Hematopoietic multipotent progenitor cell treated with erythropoietin and hydrocortisone succinate and interleukin-3 and kit ligand, for 6 days (in vitro differentiated cells): ENCODE measurements at regions not wholly inside any gene's neighbourhood (a gene's known extent, or its start where the extent isn't known, plus 50 kb on each side); places are given as distances from the start of the nearest gene placed in this dataset.
A peak's percentile ranks its signal among the peaks of the same experiment; 100 is the strongest.
"Not testable (repeated sequence)": the region's sequence is repeated elsewhere in the genome, so short reads cannot be mapped to it uniquely, and the experiment has no call there.

ENCODE experiments used
- DNase-seq: peaks from one replicate; pipeline ENCODE4 v3.0.0-alpha.2; 2015

- DNase-seq: no peak
These were observed 590.2 kb upstream of the UBE2E2 start for GRCh38 chr3:22612927-22613326.

GRCh38 chr3:22615790-22616189, 587.3 kb upstream of the UBE2E2 start:
- DNase-seq: no peak

DNA sequence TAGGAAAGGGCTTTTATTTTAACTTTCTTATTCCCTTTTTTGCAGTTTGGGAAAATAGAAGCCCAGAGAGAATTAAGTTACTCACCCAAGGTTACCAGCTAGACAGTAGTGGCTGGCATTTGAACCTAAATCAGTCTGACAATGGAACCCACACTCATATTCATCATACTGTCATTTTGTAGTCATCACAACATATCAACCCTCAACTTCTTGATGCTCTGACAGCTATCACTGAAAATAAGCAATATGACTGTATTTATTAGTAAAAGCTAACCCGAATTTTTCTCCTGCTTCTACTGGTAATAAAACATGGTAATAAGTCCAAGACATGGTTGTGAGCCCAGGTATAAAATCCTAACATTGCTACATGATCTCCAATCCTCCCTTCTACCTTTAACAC, 585.8 kb upstream of the UBE2E2 start:
- DNase-seq: no peak

- DNase-seq: no peak
These were observed 582.6 kb upstream of the UBE2E2 start for GRCh38 chr3:22620498-22620897.

- no peak for DNase-seq
These were observed 581.8 kb upstream of the UBE2E2 start for GRCh38 chr3:22621205-22621809.

- no peak for DNase-seq
These were observed 575.1 kb upstream of the UBE2E2 start for GRCh38 chr3:22627993-22628499.

DNA sequence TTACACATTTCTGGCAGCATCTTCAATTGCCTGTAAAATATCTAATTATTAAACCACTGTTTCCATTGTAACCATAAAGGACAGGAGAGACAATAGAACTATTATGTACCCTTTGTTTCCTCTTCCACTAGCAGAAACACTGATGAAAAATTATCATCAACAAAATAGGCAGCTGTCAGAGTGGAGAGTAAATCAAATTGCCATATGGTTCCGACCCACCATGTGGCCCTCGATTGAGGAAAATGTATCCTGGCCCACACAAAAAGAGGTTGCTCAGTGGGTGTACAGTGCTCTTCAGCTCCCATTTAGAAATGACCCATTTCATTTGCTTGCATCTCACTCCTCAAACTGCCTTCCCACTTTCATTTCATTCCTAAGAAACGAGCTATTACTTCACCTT, 570.6 kb upstream of the UBE2E2 start:
- no peak for DNase-seq

DNA sequence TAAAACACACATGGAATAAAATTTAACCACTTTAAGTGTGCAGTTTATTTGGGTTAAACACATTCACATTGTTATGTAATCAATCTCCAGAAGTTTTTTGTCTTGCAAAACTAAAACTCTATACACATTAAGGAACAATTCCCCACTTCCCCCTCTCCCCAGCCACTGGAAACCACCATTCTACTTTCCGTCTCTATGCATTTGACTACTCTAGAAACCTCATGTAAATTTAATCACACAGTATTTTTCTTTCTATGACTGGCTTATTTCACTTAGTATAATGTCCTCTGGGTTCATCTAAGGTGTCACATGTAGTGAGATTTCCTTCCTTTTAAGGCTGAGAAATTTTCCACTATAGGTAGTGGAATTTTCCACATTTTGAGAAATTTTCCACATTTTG, 568.7 kb upstream of the UBE2E2 start:
- no peak for DNase-seq

GRCh38 chr3:22659651-22660475, 543.3 kb upstream of the UBE2E2 start:
- no peak for DNase-seq

- no peak for DNase-seq
These were observed 542.5 kb upstream of the UBE2E2 start for GRCh38 chr3:22660606-22661005.

DNA sequence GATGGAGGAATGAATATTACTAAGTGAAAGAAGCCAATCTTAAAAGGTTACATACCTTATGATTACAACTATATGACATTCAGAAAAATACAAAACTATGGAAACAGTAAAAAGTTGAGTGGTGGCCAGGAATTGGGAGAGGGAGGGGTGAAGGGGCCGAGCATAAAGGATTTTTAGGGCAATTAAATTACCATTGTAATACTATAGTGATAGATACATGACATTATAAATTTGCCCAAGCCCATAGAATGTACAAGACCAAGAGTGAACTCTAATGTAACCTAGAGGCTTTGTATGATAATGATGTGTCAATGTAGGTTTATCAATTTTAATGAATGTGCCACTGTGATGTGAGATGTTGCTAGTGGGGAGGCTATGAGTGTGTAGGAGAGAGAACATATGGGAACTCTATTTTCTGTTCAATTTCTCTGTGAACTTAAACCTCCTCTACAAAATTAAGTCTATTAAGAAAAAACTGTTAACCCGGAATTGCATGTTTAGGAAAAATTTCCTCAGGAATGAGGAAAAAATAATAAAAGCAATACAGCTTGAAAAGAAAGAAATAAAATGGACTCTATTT, 541.9 kb upstream of the UBE2E2 start:
- no peak for DNase-seq

DNA sequence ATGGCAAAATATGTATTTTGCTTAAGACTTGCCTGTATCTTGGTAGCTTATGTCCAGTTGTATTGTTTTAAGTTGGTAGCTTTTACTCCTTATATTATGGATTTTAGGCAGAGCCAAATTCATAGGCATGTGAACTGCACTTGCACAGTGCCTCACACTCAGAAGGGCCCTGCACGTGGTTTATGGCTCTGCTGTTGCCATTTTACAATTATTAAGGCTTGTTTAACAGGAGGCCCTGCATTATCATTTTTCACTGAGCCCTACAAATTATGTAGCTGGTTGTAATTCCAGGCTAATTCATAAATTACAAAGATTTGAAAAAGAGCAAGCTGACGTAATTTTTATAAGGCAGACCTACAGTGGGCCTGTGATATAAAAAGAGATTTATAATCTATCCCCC, 537.6 kb upstream of the UBE2E2 start:
- no peak for DNase-seq

- DNase-seq: no peak
These were observed 536.4 kb upstream of the UBE2E2 start for GRCh38 chr3:22666736-22667135.

- DNase-seq: peak; percentile 43
These were observed 531.3 kb upstream of the UBE2E2 start for GRCh38 chr3:22671848-22672247.

- DNase-seq: no peak
These were observed 518.4 kb upstream of the UBE2E2 start for GRCh38 chr3:22684739-22685138.

DNA sequence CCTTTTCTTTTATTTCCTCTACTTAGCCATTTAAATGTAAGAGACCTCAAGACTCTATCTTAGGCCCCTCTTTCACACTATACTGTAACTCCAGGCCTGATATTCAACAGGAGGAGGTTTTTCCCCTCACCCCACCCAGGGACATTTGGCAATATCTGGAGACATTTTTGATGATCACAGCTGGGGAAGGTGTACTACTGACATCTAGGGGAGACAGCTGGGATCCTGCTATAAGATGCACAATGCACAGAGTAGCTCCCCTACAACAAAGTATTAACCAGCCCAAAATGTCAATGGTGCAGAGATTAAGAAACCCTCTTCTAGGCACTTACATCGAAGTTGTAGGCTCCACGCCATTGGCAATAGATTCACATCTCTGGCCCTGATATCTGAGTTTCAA, 517.5 kb upstream of the UBE2E2 start:
- DNase-seq: peak; percentile 75

GRCh38 chr3:22691407-22691806, 511.7 kb upstream of the UBE2E2 start:
- no peak for DNase-seq

GRCh38 chr3:22691856-22692628, 511.1 kb upstream of the UBE2E2 start:
- DNase-seq: no peak

DNA sequence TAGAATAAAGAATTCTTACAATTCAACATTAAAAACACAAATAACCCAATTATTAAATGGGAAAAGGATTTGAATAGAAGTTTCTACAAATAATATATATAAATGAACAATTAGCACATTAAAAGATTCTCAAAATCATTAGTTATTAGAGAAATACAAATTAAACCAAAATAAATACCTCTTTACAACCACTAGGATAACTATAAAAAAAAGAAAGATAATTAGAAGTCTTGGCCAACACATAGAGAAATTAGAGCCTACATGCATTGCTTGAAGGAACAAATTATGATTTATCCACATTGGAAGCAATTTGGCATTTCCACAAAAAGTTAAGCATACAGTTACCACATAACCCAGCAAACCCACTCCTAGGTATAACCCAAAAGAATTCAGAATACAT, 502.3 kb upstream of the UBE2E2 start:
- no peak for DNase-seq

- no peak for DNase-seq
These were observed 499.0 kb upstream of the UBE2E2 start for GRCh38 chr3:22704166-22704565.

DNA sequence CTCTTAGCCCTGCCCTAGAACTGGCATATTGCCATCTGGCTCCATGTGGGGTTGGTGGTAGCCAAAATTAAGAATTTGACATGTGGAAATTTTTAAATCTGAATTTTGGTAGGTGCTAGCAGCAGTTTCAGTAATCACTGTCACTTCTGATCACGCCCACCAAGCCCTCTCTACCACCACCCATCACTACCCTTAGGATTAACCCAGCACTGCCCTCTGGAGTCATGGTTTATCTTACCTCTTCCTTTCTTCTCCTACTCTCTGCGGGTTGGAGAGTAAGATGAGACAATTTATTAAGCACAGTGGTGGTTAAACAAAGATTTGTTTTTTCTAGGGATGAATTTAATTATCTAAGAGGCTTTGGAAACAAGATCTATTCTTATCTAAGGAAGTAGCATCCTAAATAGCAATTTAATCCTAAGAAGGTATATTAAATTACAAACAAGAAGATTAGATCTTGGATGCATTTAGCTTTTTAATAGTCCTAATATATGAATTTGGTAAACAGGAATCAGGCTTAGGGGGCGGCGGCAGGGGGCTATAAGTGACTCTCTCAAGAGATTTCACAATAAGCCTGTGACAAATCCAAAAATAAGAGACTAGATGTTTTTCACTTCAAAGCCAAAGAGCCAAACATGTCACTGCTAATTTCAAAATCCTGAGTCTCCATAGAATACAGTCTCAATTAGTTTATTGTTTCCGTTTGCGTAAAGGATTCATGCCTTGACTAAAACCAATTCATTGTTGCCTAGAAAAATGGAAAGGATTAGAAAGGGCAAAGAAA, 498.4 kb upstream of the UBE2E2 start:
- peak; percentile 1 for DNase-seq

- DNase-seq: not testable (repeated sequence)
These were observed 496.2 kb upstream of the UBE2E2 start for GRCh38 chr3:22706922-22707321.
